Activated T-cell treated with anti-CD3 and anti-CD28 coated beads for 24 hours (primary cell): ENCODE measurements at regions not wholly inside any gene's neighbourhood (a gene's known extent, or its start where the extent isn't known, plus 50 kb on each side); places are given as distances from the start of the nearest gene placed in this dataset.

Experiments used
- DNase-seq: peaks from one replicate; pipeline ENCODE4 v3.0.0-alpha.2; 2020; ENCODE audit warnings: low read depth

- DNase-seq, result no peak
Observed at GRCh38 chr12:104858611-104859543, 99.2 kb downstream of the SLC41A2 start.

- no peak for DNase-seq
Observed at GRCh38 chr12:104856531-104856930, 101.6 kb downstream of the SLC41A2 start.

GRCh38 chr12:104855599-104855998 lies 102.5 kb downstream of the SLC41A2 start:
- DNase-seq, result no peak

GRCh38 chr12:104852896-104853295 lies 105.2 kb downstream of the SLC41A2 start:
- DNase-seq, result no peak

GRCh38 chr12:104852102-104852501 lies 106.0 kb downstream of the SLC41A2 start:
- DNase-seq, result no peak

- no peak for DNase-seq
Observed at GRCh38 chr12:104850781-104851180, 107.3 kb downstream of the SLC41A2 start.

- DNase-seq, result no peak
Observed at GRCh38 chr12:104846056-104846767, 111.9 kb downstream of the SLC41A2 start.

- no peak for DNase-seq
Observed at GRCh38 chr12:104844123-104844522, 114.0 kb downstream of the SLC41A2 start.

GRCh38 chr12:104840262-104840661 lies 117.8 kb downstream of the SLC41A2 start:
- DNase-seq, result no peak

- DNase-seq, result no peak
Observed at GRCh38 chr12:104835317-104835716, 122.8 kb downstream of the SLC41A2 start.

- DNase-seq, result no peak
Observed at GRCh38 chr12:104834607-104835006, 123.5 kb downstream of the SLC41A2 start.

- DNase-seq, result no peak
Observed at GRCh38 chr12:104833756-104834155, 124.3 kb downstream of the SLC41A2 start.

GRCh38 chr12:104828015-104828414 lies 130.1 kb downstream of the SLC41A2 start:
- no peak for DNase-seq

- DNase-seq, result no peak
Observed at GRCh38 chr12:104827587-104827986, 130.5 kb downstream of the SLC41A2 start.

GRCh38 chr12:104825408-104825807 lies 132.7 kb downstream of the SLC41A2 start:
- no peak for DNase-seq

- DNase-seq, result no peak
Observed at GRCh38 chr12:104823985-104824461, 134.1 kb downstream of the SLC41A2 start.

GRCh38 chr12:104822941-104823340 lies 135.1 kb downstream of the SLC41A2 start:
- DNase-seq, result no peak

- no peak for DNase-seq
Observed at GRCh38 chr12:104816845-104817503, 141.1 kb downstream of the SLC41A2 start.

GRCh38 chr12:104815935-104816334 lies 142.2 kb downstream of the SLC41A2 start:
- DNase-seq, result no peak

- DNase-seq, result no peak
Observed at GRCh38 chr12:104814944-104815343, 143.1 kb downstream of the SLC41A2 start.
